ENCODE measurements at regions not wholly inside any gene's neighbourhood (a gene's known extent, or its start where the extent isn't known, plus 50 kb on each side); places are given as distances from the start of the nearest gene placed in this dataset.
A peak's percentile ranks its signal among the peaks of the same experiment; 100 is the strongest.
"Not testable (repeated sequence)": the region's sequence is repeated elsewhere in the genome, so short reads cannot be mapped to it uniquely, and the experiment has no call there.

- H3K27me3 Mint-ChIP-seq (ENCODE audit: unreplicated experiment); H3K4me3 Mint-ChIP-seq (ENCODE audit: unreplicated experiment); H3K9me3 Mint-ChIP-seq (ENCODE audit: unreplicated experiment); H3K36me3 Mint-ChIP-seq (ENCODE audit: unreplicated experiment); H3K27ac Mint-ChIP-seq (ENCODE audit: unreplicated experiment); H3K4me1 Mint-ChIP-seq (ENCODE audit: low read depth, unreplicated experiment): not testable (repeated sequence)
- TF ChIP-seq CTCF (IDR thresholded peaks at IDR 0.05; ENCODE audit: partially characterized antibody, unreplicated experiment): peak; percentile 75
- DNase-seq: peak; percentile 68
Observed at GRCh38 chr10:45235260-45235769, 80.1 kb downstream of the OR13A1 start.

GRCh38 chr10:45235798-45236220 is 79.6 kb downstream of the OR13A1 start:
- H3K4me3 Mint-ChIP-seq (ENCODE audit: unreplicated experiment): no peak overlapping the region

GRCh38 chr10:45238896-45239295 is 76.5 kb downstream of the OR13A1 start:
- DNase-seq: no peak
- Mint-ChIP-seq H3K27ac (ENCODE audit: unreplicated experiment) (no peak overlapping the region), H3K36me3 (ENCODE audit: unreplicated experiment) (no peaks in the 10 kb centered on the region), H3K4me1 (ENCODE audit: low read depth, unreplicated experiment) (no peaks in the 10 kb centered on the region), H3K9me3 (ENCODE audit: unreplicated experiment) (no peaks in the 10 kb centered on the region), H3K4me3 (ENCODE audit: unreplicated experiment) (no peak overlapping the region), H3K27me3 (ENCODE audit: unreplicated experiment) (no peaks in the 10 kb centered on the region)
- TF ChIP-seq CTCF (IDR thresholded peaks at IDR 0.05; ENCODE audit: partially characterized antibody, unreplicated experiment): no peak

More at GRCh38 chr10:45235798-45236220, 79.6 kb downstream of the OR13A1 start:
- H3K9me3 Mint-ChIP-seq (ENCODE audit: unreplicated experiment): no peaks in the 10 kb centered on the region
- no peaks in the 10 kb centered on the region for H3K36me3 Mint-ChIP-seq (ENCODE audit: unreplicated experiment)
- no peak for DNase-seq
- no peaks in the 10 kb centered on the region for H3K4me1 Mint-ChIP-seq (ENCODE audit: low read depth, unreplicated experiment)
- H3K27ac Mint-ChIP-seq (ENCODE audit: unreplicated experiment): no peak overlapping the region
- no peaks in the 10 kb centered on the region for H3K27me3 Mint-ChIP-seq (ENCODE audit: unreplicated experiment)
- no peak for TF ChIP-seq CTCF (IDR thresholded peaks at IDR 0.05; ENCODE audit: partially characterized antibody, unreplicated experiment)

GRCh38 chr10:45239642-45240041 is 75.8 kb downstream of the OR13A1 start:
- no peaks in the 10 kb centered on the region for H3K27me3 Mint-ChIP-seq (ENCODE audit: unreplicated experiment)
- H3K36me3 Mint-ChIP-seq (ENCODE audit: unreplicated experiment): no peaks in the 10 kb centered on the region
- H3K27ac Mint-ChIP-seq (ENCODE audit: unreplicated experiment): no peak overlapping the region
- H3K9me3 Mint-ChIP-seq (ENCODE audit: unreplicated experiment): no peaks in the 10 kb centered on the region
- no peak for DNase-seq
- TF ChIP-seq CTCF (IDR thresholded peaks at IDR 0.05; ENCODE audit: partially characterized antibody, unreplicated experiment): no peak
- no peaks in the 10 kb centered on the region for H3K4me1 Mint-ChIP-seq (ENCODE audit: low read depth, unreplicated experiment)
- H3K4me3 Mint-ChIP-seq (ENCODE audit: unreplicated experiment): no peak overlapping the region

- no peak overlapping the region for H3K4me3 Mint-ChIP-seq (ENCODE audit: unreplicated experiment)
- no peaks in the 10 kb centered on the region for H3K4me1 Mint-ChIP-seq (ENCODE audit: low read depth, unreplicated experiment)
- no peaks in the 10 kb centered on the region for H3K27me3 Mint-ChIP-seq (ENCODE audit: unreplicated experiment)
- H3K36me3 Mint-ChIP-seq (ENCODE audit: unreplicated experiment): no peaks in the 10 kb centered on the region
- DNase-seq: no peak
- H3K9me3 Mint-ChIP-seq (ENCODE audit: unreplicated experiment): no peaks in the 10 kb centered on the region
- no peak overlapping the region for H3K27ac Mint-ChIP-seq (ENCODE audit: unreplicated experiment)
- no peak for TF ChIP-seq CTCF (IDR thresholded peaks at IDR 0.05; ENCODE audit: partially characterized antibody, unreplicated experiment)
Observed at GRCh38 chr10:45241865-45242520, 73.4 kb downstream of the OR13A1 start.

Measured in glutamatergic neuron (in vitro differentiated cells).